ENCODE measurements at regions not wholly inside any gene's neighbourhood (a gene's known extent, or its start where the extent isn't known, plus 50 kb on each side); places are given as distances from the start of the nearest gene placed in this dataset.

- TF ChIP-seq CTCF (IDR thresholded peaks at IDR 0.05; ENCODE audit: low read length) (no peak), EZH2 (optimal IDR thresholded peaks at IDR 0.05; ENCODE audit: low read depth, low read length) (no peak)
Observed at GRCh38 chr11:90556606-90557005, 333.8 kb upstream of the CHORDC1 start.
